Stimulated activated CD8-positive, alpha-beta memory T cell treated with anti-CD3 and anti-CD28 coated beads, Interleukin-4, amount 100 ng/mL, for 24 hours (primary cell): ENCODE measurements at regions not wholly inside any gene's neighbourhood (a gene's known extent, or its start where the extent isn't known, plus 50 kb on each side); places are given as distances from the start of the nearest gene placed in this dataset.

Experiments
- DNase-seq: peaks from one replicate; pipeline ENCODE4 v3.0.0-alpha.2; 2020; ENCODE audit warnings: low read depth

GRCh38 chr18:78115896-78116561 lies 863.6 kb upstream of the SALL3 start:
- no peak for DNase-seq

- no peak for DNase-seq
Observed at GRCh38 chr18:78123144-78123909, 856.3 kb upstream of the SALL3 start.

- no peak for DNase-seq
Observed at GRCh38 chr18:78123926-78124797, 855.5 kb upstream of the SALL3 start.

- DNase-seq = no peak
Observed at GRCh38 chr18:78125206-78125896, 854.3 kb upstream of the SALL3 start.

- no peak for DNase-seq
Observed at GRCh38 chr18:78126106-78126505, 853.5 kb upstream of the SALL3 start.

GRCh38 chr18:78126536-78126935 lies 853.1 kb upstream of the SALL3 start:
- DNase-seq = no peak

GRCh38 chr18:78127041-78127440 lies 852.6 kb upstream of the SALL3 start:
- no peak for DNase-seq

GRCh38 chr18:78128004-78128403 lies 851.6 kb upstream of the SALL3 start:
- no peak for DNase-seq

GRCh38 chr18:78129260-78129659 lies 850.4 kb upstream of the SALL3 start:
- DNase-seq = no peak

- DNase-seq = no peak
Observed at GRCh38 chr18:78130232-78131195, 849.1 kb upstream of the SALL3 start.

- no peak for DNase-seq
Observed at GRCh38 chr18:78133729-78134128, 845.9 kb upstream of the SALL3 start.

- no peak for DNase-seq
Observed at GRCh38 chr18:78136986-78137385, 842.6 kb upstream of the SALL3 start.

GRCh38 chr18:78138983-78139496 lies 840.6 kb upstream of the SALL3 start:
- no peak for DNase-seq

- DNase-seq = no peak
Observed at GRCh38 chr18:78140294-78140693, 839.3 kb upstream of the SALL3 start.

- DNase-seq = no peak
Observed at GRCh38 chr18:78144669-78145068, 834.9 kb upstream of the SALL3 start.

GRCh38 chr18:78145096-78145495 lies 834.5 kb upstream of the SALL3 start:
- no peak for DNase-seq

GRCh38 chr18:78146136-78147085 lies 833.2 kb upstream of the SALL3 start:
- no peak for DNase-seq

- no peak for DNase-seq
Observed at GRCh38 chr18:78150590-78150989, 829.0 kb upstream of the SALL3 start.

- no peak for DNase-seq
Observed at GRCh38 chr18:78151234-78151633, 828.4 kb upstream of the SALL3 start.
